ENCODE measurements at regions not wholly inside any gene's neighbourhood (a gene's known extent, or its start where the extent isn't known, plus 50 kb on each side); places are given as distances from the start of the nearest gene placed in this dataset.
"Not testable (repeated sequence)": the region's sequence is repeated elsewhere in the genome, so short reads cannot be mapped to it uniquely, and the experiment has no call there.

DNA sequence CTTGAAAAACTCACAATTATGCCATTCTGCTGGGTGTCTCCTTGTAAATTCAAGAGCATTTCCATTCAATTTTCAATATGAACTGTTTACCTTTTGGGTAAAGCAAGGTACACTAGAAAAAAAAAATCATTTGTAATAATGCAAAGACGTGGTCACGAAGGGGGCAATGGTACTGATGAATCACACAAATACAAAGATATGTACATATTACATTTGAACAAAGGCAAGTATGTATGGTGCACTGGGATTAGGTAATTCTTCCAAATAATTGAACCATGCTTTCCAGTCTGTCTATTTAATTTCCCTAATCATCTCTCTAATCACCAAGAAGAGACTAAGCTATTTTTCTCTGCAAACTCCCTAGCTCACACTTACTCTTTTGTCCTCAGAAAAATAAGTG, 63.4 kb upstream of the RNF38 start:
- in situ Hi-C loops (cut with HindIII; ENCODE audit: low sequenced_read_pairs): no loop called here

- in situ Hi-C loops (cut with HindIII; ENCODE audit: low sequenced_read_pairs): no loop called here
Observed at GRCh38 chr9:36462245-36462644, 62.2 kb upstream of the RNF38 start.

DNA sequence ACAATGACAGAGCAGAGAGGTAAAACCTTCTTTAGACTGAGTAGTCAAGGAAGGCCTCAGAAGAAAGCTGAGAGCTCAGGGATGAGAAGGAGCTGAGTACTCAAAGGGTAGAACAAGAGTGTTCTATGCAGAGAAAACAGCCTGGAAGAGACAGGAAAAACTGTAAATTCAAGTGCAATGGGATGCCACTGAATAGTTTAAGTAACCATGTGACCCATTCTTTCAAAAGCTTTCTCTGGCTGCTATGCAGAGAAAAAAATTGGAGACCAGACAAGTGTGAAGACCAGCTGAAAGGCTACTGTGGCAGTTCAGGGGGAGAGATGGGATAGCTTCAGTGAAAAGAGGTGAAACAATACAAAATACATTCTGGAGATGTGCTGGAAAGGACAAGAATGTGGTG, 61.3 kb upstream of the RNF38 start:
- in situ Hi-C loops (cut with HindIII; ENCODE audit: low sequenced_read_pairs): no loop called here

DNA sequence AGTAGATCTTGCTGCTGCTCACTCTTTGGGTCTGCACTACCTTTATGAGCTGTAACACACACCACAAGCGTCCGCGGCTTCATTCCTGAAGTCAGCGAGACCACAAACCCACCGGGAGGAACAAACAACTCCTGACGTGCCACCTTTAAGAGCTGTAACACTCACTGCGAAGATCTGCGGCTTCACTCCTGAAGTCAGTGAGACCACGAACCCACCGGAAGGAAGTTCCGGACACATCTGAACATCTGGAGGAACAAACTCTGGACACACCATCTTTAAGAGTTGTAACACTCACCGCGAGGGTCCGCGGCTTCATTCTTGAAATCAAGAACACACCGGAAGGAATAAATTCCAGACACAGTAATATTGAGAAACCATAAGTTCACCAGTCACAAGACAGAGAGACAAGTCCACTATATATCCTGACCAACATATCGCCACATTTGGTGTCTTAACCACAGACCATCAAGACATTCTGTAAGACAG, 58.4 kb upstream of the RNF38 start:
- in situ Hi-C loops (cut with HindIII; ENCODE audit: low sequenced_read_pairs): not testable (repeated sequence)

- in situ Hi-C loops (cut with HindIII; ENCODE audit: low sequenced_read_pairs): no loop called here
Observed at GRCh38 chr9:36457836-36458429, 57.9 kb upstream of the RNF38 start.

DNA sequence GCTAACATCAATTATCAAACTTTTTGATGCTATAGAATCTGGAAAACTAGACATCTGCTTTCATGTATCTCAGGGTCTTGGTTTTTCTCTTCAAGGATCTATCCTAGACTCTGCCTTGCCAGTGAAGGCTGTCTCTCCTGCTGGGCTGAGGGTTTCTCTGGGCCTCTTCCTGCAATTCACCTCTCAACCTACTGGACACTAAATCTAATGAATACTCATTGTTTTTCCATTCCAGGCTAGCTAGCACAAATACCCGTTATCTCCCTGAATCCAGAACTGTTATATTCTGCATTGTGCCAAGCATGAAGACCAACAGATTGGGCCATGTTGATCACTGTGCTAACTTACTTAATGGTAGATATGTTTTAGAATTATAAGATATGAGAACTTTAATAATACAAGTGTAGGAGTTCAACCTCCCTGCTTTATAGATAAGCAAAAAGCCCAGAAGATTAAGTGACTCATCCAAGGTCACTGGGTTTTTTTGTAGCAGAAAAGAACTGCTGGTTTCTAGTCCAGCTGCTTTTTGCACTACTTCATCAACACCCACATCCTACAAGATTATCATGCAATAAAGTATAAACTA, 56.5 kb upstream of the RNF38 start:
- in situ Hi-C loops (cut with HindIII; ENCODE audit: low sequenced_read_pairs): no loop called here

GRCh38 chr9:36451949-36452348, 51.9 kb upstream of the RNF38 start:
- in situ Hi-C loops (cut with HindIII; ENCODE audit: low sequenced_read_pairs): no loop called here

DNA sequence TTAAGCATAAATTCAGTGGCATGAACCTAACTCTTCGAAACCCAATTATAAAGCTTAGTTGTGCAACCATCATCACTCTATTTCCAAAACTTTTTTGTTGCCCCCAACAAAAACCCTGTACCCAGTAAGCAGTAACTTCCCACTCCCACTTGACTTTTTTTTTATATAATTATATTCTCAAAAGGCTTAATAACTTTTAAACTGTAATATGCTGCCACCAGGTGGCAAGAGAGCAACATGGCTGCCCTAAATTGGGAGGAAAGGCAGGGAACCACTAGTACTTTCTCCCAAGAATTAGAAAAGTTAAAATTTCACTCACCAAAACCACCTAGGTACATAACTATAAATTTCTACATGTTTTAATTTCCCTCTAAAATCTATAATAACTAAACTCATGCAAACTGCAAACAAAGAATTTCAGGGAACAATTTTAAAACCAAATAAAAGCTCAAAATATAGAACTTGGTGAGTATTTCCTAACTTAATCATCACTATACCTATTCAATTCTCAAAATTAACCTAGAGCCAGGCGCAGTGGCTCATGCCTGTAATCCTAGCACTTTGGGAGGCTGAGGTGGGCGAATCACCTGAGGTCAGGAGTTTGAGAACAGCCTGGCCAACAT, 50.2 kb upstream of the RNF38 start:
- in situ Hi-C loops (cut with HindIII; ENCODE audit: low sequenced_read_pairs): no loop called here

All from endothelial cell of hepatic sinusoid (primary cell).